GM12891 (cell line): ENCODE measurements at regions not wholly inside any gene's neighbourhood (a gene's known extent, or its start where the extent isn't known, plus 50 kb on each side); places are given as distances from the start of the nearest gene placed in this dataset.

ENCODE experiments used
- DNase-seq: peaks from one replicate; pipeline ENCODE4 v3.0.0; 2011; ENCODE audit warnings: low spot score; ENCODE audit not compliant: insufficient read length
- FAIRE-seq: peaks from 2 replicates; lab custom pipeline; 2011; peaks lifted over from hg19 to GRCh38; lab: Jason Lieb, UNC
- PAX5 ChIP-seq: IDR thresholded peaks from 2 replicates; pipeline ENCODE4 v1.6.1; 2011; ENCODE audit warnings: low read length, moderate library complexity, mild to moderate bottlenecking; ENCODE audit not compliant: insufficient read depth, severe bottlenecking
- POLR2A ChIP-seq: IDR thresholded peaks from 2 replicates; pipeline ENCODE4 v1.6.1; 2011; ENCODE audit warnings: low read depth, low read length, control low read depth
- POLR2AphosphoS5 ChIP-seq: IDR thresholded peaks from 2 replicates; pipeline ENCODE4 v1.6.1; 2011; ENCODE audit warnings: low read depth, low read length, control low read depth
- POU2F2 ChIP-seq: IDR thresholded peaks from 2 replicates; pipeline ENCODE4 v1.6.1; 2011; ENCODE audit warnings: low read depth, mild to moderate bottlenecking, control low read depth, low read length, moderate library complexity
- SPI1 ChIP-seq: IDR thresholded peaks from 2 replicates; pipeline ENCODE4 v1.6.1; 2011; ENCODE audit warnings: low read depth, low read length, control low read depth
- TAF1 ChIP-seq: IDR thresholded peaks from 2 replicates; pipeline ENCODE4 v1.6.1; 2011; ENCODE audit warnings: low read depth, low read length, control low read depth

- DNase-seq (no peak), FAIRE-seq (no peak)
- TF ChIP-seq SPI1: no peak
- TF ChIP-seq POLR2A: no peak
- TF ChIP-seq POLR2AphosphoS5: no peak
- TF ChIP-seq TAF1: no peak
- TF ChIP-seq POU2F2: no peak
- no peak for TF ChIP-seq PAX5
Observed at GRCh38 chr14:43031598-43031997, 1424.9 kb downstream of the LRFN5 start.

GRCh38 chr14:43022094-43022800, 1415.6 kb downstream of the LRFN5 start:
- TF ChIP-seq POLR2A: no peak
- TF ChIP-seq SPI1: no peak
- TF ChIP-seq POU2F2: no peak
- no peak for TF ChIP-seq PAX5
- no peak for TF ChIP-seq POLR2AphosphoS5
- no peak for FAIRE-seq
- DNase-seq: no peak

GRCh38 chr14:43019826-43020225, 1413.2 kb downstream of the LRFN5 start:
- no peak for FAIRE-seq
- no peak for TF ChIP-seq PAX5
- no peak for TF ChIP-seq POU2F2
- TF ChIP-seq POLR2AphosphoS5: no peak
- TF ChIP-seq POLR2A: no peak
- no peak for TF ChIP-seq SPI1
- no peak for TF ChIP-seq TAF1
- DNase-seq: no peak

- DNase-seq (no peak), FAIRE-seq (no peak)
- TF ChIP-seq TAF1 (no peak), POLR2AphosphoS5 (no peak), PAX5 (no peak), POU2F2 (no peak), SPI1 (no peak), POLR2A (no peak)
Observed at GRCh38 chr14:43014338-43014737, 1407.7 kb downstream of the LRFN5 start.

- DNase-seq (no peak), FAIRE-seq (no peak)
- TF ChIP-seq POU2F2 (no peak), POLR2A (no peak), SPI1 (no peak), TAF1 (no peak), PAX5 (no peak), POLR2AphosphoS5 (no peak)
Observed at GRCh38 chr14:43012817-43013216, 1406.1 kb downstream of the LRFN5 start.

GRCh38 chr14:43005807-43006206, 1399.1 kb downstream of the LRFN5 start:
- FAIRE-seq: no peak
- TF ChIP-seq PAX5 (no peak), POU2F2 (no peak), POLR2A (no peak), TAF1 (no peak), POLR2AphosphoS5 (no peak), SPI1 (no peak)

GRCh38 chr14:43003845-43004244, 1397.2 kb downstream of the LRFN5 start:
- FAIRE-seq: no peak
- DNase-seq: no peak

More at GRCh38 chr14:43005807-43006206, 1399.1 kb downstream of the LRFN5 start:
- DNase-seq: no peak

GRCh38 chr14:43001731-43002130, 1395.1 kb downstream of the LRFN5 start:
- DNase-seq (no peak), FAIRE-seq (no peak)
- TF ChIP-seq POU2F2 (no peak), POLR2AphosphoS5 (no peak), POLR2A (no peak), SPI1 (no peak)

More at GRCh38 chr14:43003845-43004244, 1397.2 kb downstream of the LRFN5 start:
- TF ChIP-seq TAF1 (no peak), POLR2AphosphoS5 (no peak), SPI1 (no peak), PAX5 (no peak), POU2F2 (no peak), POLR2A (no peak)

GRCh38 chr14:42994051-42994736, 1387.5 kb downstream of the LRFN5 start:
- no peak for DNase-seq
- no peak for FAIRE-seq
- no peak for TF ChIP-seq POU2F2
- TF ChIP-seq PAX5: no peak
- TF ChIP-seq TAF1: no peak
- no peak for TF ChIP-seq POLR2A
- TF ChIP-seq POLR2AphosphoS5: no peak
- no peak for TF ChIP-seq SPI1
